ENCODE measurements at regions not wholly inside any gene's neighbourhood (a gene's known extent, or its start where the extent isn't known, plus 50 kb on each side); places are given as distances from the start of the nearest gene placed in this dataset.

DNA sequence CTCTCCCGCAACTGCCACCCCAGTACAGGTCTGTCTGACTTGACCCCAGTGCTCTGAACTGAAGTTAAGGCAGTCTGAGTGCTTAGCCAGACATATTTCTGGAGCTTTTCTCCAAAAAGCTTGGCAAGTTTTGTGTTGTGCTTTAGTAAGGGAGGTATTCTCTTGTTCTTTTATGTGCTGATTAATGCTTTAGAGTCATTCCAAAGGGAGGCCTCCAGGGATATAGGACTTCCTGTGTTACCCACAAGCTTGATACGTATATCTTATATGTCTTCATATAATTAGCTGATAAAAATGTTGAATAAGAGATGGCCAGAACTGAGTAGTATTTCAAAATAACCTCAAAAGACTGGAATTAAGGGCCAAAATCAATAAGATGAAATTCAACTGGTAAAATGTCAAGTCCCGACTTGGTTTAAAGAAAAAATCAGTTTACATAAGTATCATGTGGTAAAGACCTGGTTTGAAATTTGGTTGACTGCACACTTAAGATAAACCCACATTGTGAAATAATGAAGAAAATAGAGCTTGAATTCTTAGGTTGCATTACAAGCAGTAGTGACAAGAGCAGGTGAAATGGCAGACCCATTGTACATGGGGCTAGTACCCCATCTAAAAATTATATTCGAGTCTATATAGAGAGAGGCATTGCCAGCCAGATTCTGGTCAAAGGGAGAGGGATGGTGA lies 226.9 kb downstream of the SNX19 start:
- no peaks in the 10 kb centered on the region for H3K36me3 ChIP-seq (ENCODE audit: control insufficient read depth, insufficient read depth, low read length, severe bottlenecking)

DNA sequence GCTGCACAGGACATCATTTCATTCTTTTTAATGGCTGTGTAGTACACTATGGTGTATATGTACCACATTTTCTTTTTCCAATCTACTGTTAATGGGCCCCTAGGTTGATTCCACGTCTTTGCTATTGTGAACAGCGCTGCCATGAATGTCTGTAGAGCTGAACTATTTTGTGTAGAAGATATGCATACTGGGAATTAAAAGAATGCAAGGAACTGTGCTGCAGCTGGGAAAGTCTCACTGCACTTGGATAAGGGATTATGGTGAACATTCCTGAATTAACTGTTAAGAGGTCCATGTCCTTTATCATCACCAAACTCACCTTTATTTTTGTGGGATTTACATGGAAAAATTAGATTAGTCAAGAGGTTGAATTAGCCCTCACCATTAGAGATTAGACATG lies 224.7 kb downstream of the SNX19 start:
- H3K9me3 ChIP-seq (ENCODE audit: control insufficient read depth, low read length), result no peaks in the 10 kb centered on the region
- no peaks in the 10 kb centered on the region for H3K27me3 ChIP-seq (replicated peaks; ENCODE audit: control insufficient read depth, insufficient read depth, low read length)
- H3K9ac ChIP-seq (ENCODE audit: low read length), result no peak overlapping the region
- no peaks in the 10 kb centered on the region for H3K36me3 ChIP-seq (ENCODE audit: control insufficient read depth, insufficient read depth, low read length, severe bottlenecking)
- H3K4me3 ChIP-seq (ENCODE audit: low read length), result no peak overlapping the region
- DNase-seq (ENCODE audit: low read depth), result no peak
- peaks cover 18% of the 10 kb centered on the region for H3K4me1 ChIP-seq (ENCODE audit: control insufficient read depth, insufficient read depth, low read length)

More for the DNA sequence above, 226.9 kb downstream of the SNX19 start:
- H3K27me3 ChIP-seq (replicated peaks; ENCODE audit: control insufficient read depth, insufficient read depth, low read length), result no peaks in the 10 kb centered on the region
- no peaks in the 10 kb centered on the region for H3K9me3 ChIP-seq (ENCODE audit: control insufficient read depth, low read length)
- H3K4me3 ChIP-seq (ENCODE audit: low read length), result no peak overlapping the region
- DNase-seq (ENCODE audit: low read depth), result peak; percentile 44
- peaks cover 9% of the 10 kb centered on the region for H3K4me1 ChIP-seq (ENCODE audit: control insufficient read depth, insufficient read depth, low read length)
- H3K9ac ChIP-seq (ENCODE audit: low read length), result no peak overlapping the region

DNA sequence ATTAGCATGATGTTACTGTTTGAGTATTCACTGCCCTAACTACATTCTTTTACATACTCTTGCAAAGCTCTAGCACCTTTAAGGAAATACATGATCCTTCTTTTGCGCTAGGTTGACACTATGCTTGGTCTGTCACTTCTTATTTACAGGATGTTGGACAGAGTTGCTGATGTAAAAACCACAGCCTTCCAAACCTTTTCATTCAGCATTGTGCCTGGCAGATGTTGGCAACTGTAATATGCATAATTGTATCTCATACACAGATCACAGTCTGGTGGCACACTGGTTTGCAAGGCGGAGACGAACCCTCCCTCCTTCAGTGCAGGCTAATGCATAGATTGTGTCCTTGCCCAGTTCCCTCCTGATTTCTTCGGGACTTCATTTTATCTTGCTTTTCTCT lies 224.1 kb downstream of the SNX19 start:
- Histone ChIP-seq H3K4me3 (ENCODE audit: low read length) (no peak overlapping the region), H3K9me3 (ENCODE audit: control insufficient read depth, low read length) (no peaks in the 10 kb centered on the region), H3K4me1 (ENCODE audit: control insufficient read depth, insufficient read depth, low read length) (peaks cover 18% of the 10 kb centered on the region), H3K36me3 (ENCODE audit: control insufficient read depth, insufficient read depth, low read length, severe bottlenecking) (no peaks in the 10 kb centered on the region), H3K27me3 (replicated peaks; ENCODE audit: control insufficient read depth, insufficient read depth, low read length) (no peaks in the 10 kb centered on the region), H3K9ac (ENCODE audit: low read length) (no peak overlapping the region)
- peak; percentile 70 for DNase-seq (ENCODE audit: low read depth)

- Histone ChIP-seq H3K36me3 (ENCODE audit: control insufficient read depth, insufficient read depth, low read length, severe bottlenecking) (no peaks in the 10 kb centered on the region), H3K4me3 (ENCODE audit: low read length) (no peak overlapping the region), H3K9me3 (ENCODE audit: control insufficient read depth, low read length) (no peaks in the 10 kb centered on the region), H3K27me3 (replicated peaks; ENCODE audit: control insufficient read depth, insufficient read depth, low read length) (no peaks in the 10 kb centered on the region), H3K9ac (ENCODE audit: low read length) (no peak overlapping the region), H3K4me1 (ENCODE audit: control insufficient read depth, insufficient read depth, low read length) (peaks cover 18% of the 10 kb centered on the region)
- no peak for DNase-seq (ENCODE audit: low read depth)
Observed at GRCh38 chr11:130693543-130693942, 222.7 kb downstream of the SNX19 start.

GRCh38 chr11:130694488-130695045 lies 221.7 kb downstream of the SNX19 start:
- no peaks in the 10 kb centered on the region for H3K36me3 ChIP-seq (ENCODE audit: control insufficient read depth, insufficient read depth, low read length, severe bottlenecking)
- H3K4me3 ChIP-seq (ENCODE audit: low read length), result peak overlapping the region; percentile 27
- no peaks in the 10 kb centered on the region for H3K9me3 ChIP-seq (ENCODE audit: control insufficient read depth, low read length)
- H3K9ac ChIP-seq (ENCODE audit: low read length), result no peak overlapping the region
- peaks cover 14% of the 10 kb centered on the region for H3K4me1 ChIP-seq (ENCODE audit: control insufficient read depth, insufficient read depth, low read length)
- no peaks in the 10 kb centered on the region for H3K27me3 ChIP-seq (replicated peaks; ENCODE audit: control insufficient read depth, insufficient read depth, low read length)
- no peak for DNase-seq (ENCODE audit: low read depth)

DNA sequence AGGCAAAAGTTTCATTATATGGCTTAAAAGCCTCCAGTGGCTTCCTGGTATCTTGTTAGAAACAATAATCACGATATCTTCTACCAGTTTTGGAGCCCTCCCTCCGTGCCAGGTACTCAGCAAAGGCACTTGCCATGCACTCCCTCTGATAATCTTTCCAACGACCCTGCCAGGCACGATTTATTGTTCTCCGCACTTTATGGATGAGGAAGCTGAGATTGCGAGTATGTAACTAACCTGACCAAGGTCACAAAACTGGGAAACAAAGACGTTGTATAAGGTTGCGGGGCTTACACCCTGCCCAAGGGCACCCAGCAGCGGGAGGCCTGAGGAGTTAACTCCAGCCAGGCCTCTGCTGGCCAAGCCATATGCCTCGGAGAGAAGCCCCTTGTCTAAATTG lies 218.1 kb downstream of the SNX19 start:
- Histone ChIP-seq H3K36me3 (ENCODE audit: control insufficient read depth, insufficient read depth, low read length, severe bottlenecking) (no peaks in the 10 kb centered on the region), H3K27me3 (replicated peaks; ENCODE audit: control insufficient read depth, insufficient read depth, low read length) (no peaks in the 10 kb centered on the region), H3K4me1 (ENCODE audit: control insufficient read depth, insufficient read depth, low read length) (peaks cover 14% of the 10 kb centered on the region), H3K9me3 (ENCODE audit: control insufficient read depth, low read length) (no peaks in the 10 kb centered on the region), H3K9ac (ENCODE audit: low read length) (no peak overlapping the region), H3K4me3 (ENCODE audit: low read length) (no peak overlapping the region)
- no peak for DNase-seq (ENCODE audit: low read depth)

GRCh38 chr11:130699561-130699960 lies 216.7 kb downstream of the SNX19 start:
- H3K36me3 ChIP-seq (ENCODE audit: control insufficient read depth, insufficient read depth, low read length, severe bottlenecking), result no peaks in the 10 kb centered on the region
- no peak for DNase-seq (ENCODE audit: low read depth)
- peaks cover 7% of the 10 kb centered on the region for H3K4me1 ChIP-seq (ENCODE audit: control insufficient read depth, insufficient read depth, low read length)
- H3K27me3 ChIP-seq (replicated peaks; ENCODE audit: control insufficient read depth, insufficient read depth, low read length), result no peaks in the 10 kb centered on the region
- no peak overlapping the region for H3K9ac ChIP-seq (ENCODE audit: low read length)
- H3K9me3 ChIP-seq (ENCODE audit: control insufficient read depth, low read length), result no peaks in the 10 kb centered on the region
- H3K4me3 ChIP-seq (ENCODE audit: low read length), result no peak overlapping the region

GRCh38 chr11:130700092-130700491 lies 216.2 kb downstream of the SNX19 start:
- no peak overlapping the region for H3K9ac ChIP-seq (ENCODE audit: low read length)
- no peaks in the 10 kb centered on the region for H3K9me3 ChIP-seq (ENCODE audit: control insufficient read depth, low read length)
- H3K4me1 ChIP-seq (ENCODE audit: control insufficient read depth, insufficient read depth, low read length), result peaks cover 4% of the 10 kb centered on the region
- no peaks in the 10 kb centered on the region for H3K36me3 ChIP-seq (ENCODE audit: control insufficient read depth, insufficient read depth, low read length, severe bottlenecking)
- no peaks in the 10 kb centered on the region for H3K27me3 ChIP-seq (replicated peaks; ENCODE audit: control insufficient read depth, insufficient read depth, low read length)
- no peak for DNase-seq (ENCODE audit: low read depth)
- H3K4me3 ChIP-seq (ENCODE audit: low read length), result no peak overlapping the region

DNA sequence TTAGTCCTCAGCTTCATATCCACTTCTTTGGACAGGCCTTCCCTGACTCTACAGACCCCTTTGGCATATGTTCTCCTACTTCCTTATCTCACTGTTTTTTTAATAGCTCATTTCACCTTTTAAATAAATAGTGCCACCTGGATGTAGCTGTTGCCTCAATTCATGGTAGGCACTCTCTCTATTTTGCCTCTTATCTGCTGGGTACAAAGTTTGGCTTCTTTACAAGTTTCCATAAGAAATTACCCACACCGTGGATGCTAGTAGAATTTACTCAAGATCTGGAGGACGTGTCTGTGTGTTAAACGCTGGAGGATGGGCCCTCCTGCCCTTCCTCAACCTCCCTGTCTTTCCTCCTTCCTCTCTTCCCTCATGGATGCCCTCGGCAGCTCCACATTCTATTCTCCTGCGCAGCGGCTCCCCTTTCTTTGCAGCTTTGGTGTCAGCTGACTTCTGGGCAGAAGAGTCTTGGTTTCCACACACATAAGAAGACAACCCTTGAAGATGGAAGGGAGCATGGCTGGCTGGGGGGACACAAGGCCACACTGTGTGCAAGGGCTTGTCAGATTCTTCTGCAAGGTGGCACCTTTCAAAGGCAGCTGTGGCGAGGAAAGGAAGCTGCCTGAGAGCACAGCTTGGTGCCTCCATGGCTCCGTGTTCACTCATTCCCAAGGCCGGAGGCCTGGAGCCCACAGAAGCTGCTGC lies 212.6 kb downstream of the SNX19 start:
- Histone ChIP-seq H3K36me3 (ENCODE audit: control insufficient read depth, insufficient read depth, low read length, severe bottlenecking) (no peaks in the 10 kb centered on the region), H3K27me3 (replicated peaks; ENCODE audit: control insufficient read depth, insufficient read depth, low read length) (no peaks in the 10 kb centered on the region), H3K4me3 (ENCODE audit: low read length) (no peak overlapping the region), H3K4me1 (ENCODE audit: control insufficient read depth, insufficient read depth, low read length) (peaks cover 6% of the 10 kb centered on the region), H3K9me3 (ENCODE audit: control insufficient read depth, low read length) (no peaks in the 10 kb centered on the region), H3K9ac (ENCODE audit: low read length) (no peak overlapping the region)
- no peak for DNase-seq (ENCODE audit: low read depth)

DNA sequence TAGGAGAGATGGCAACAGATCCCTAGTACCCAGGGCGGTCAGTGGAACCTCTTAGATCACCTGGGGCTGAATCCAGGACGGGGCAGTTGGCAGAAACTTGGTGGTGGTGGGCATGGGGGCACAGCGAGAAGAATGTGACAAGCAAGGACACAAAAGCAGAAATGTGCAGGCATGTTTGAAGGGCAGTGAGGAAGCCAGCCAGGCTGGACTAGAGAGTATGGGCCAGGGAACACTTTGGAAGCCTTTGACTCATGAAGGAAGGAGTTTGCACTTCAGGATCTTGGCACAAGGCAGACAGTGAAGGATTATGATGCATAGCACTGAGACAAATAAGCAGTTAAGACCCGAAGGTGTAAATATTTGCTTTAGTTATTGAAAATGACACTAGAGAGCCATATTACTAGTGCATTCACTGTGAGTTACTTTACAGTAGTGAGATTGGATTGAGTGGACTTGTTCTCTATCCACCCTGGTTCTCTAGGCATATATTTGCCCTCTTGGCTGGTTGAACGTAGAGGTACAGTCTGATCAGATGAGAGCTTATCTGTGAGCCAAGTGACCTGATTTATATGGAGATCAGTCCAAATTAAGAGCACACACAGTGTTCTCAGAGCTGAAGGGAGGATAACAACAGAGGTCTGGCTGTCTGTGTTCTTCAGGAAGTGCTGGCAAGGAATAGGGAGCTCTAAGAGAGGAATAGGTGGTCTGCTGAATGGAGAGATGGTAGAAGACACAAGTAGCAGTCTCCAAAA lies 210.4 kb downstream of the SNX19 start:
- DNase-seq (ENCODE audit: low read depth), result peak; percentile 6
- Histone ChIP-seq H3K36me3 (ENCODE audit: control insufficient read depth, insufficient read depth, low read length, severe bottlenecking) (no peaks in the 10 kb centered on the region), H3K9ac (ENCODE audit: low read length) (no peak overlapping the region), H3K27me3 (replicated peaks; ENCODE audit: control insufficient read depth, insufficient read depth, low read length) (no peaks in the 10 kb centered on the region), H3K4me3 (ENCODE audit: low read length) (no peak overlapping the region), H3K4me1 (ENCODE audit: control insufficient read depth, insufficient read depth, low read length) (peaks cover 6% of the 10 kb centered on the region), H3K9me3 (ENCODE audit: control insufficient read depth, low read length) (peaks cover 3% of the 10 kb centered on the region)

GRCh38 chr11:130706572-130706971 lies 209.7 kb downstream of the SNX19 start:
- H3K4me3 ChIP-seq (ENCODE audit: low read length), result no peak overlapping the region
- peaks cover 6% of the 10 kb centered on the region for H3K4me1 ChIP-seq (ENCODE audit: control insufficient read depth, insufficient read depth, low read length)
- H3K9ac ChIP-seq (ENCODE audit: low read length), result no peak overlapping the region
- H3K9me3 ChIP-seq (ENCODE audit: control insufficient read depth, low read length), result peaks cover 3% of the 10 kb centered on the region
- H3K27me3 ChIP-seq (replicated peaks; ENCODE audit: control insufficient read depth, insufficient read depth, low read length), result no peaks in the 10 kb centered on the region
- DNase-seq (ENCODE audit: low read depth), result no peak
- no peaks in the 10 kb centered on the region for H3K36me3 ChIP-seq (ENCODE audit: control insufficient read depth, insufficient read depth, low read length, severe bottlenecking)

Data from adipocyte (in vitro differentiated cells).